Body of pancreas (tissue), 4 donors: ENCODE measurements at regions not wholly inside any gene's neighbourhood (a gene's known extent, or its start where the extent isn't known, plus 50 kb on each side); places are given as distances from the start of the nearest gene placed in this dataset.

Experiments
- POLR2A ChIP-seq, 3 donors: fragments of 450-650 bp; IDR thresholded peaks; one replicate each; pipeline ENCODE4 v1.6.1; 2016; ENCODE audit warnings: antibody characterized with exemption in 3 of 3, mild to moderate bottlenecking in 2 of 3
- TF ChIP-seq, protein P1 (sequence below), 7 experiments: fragments of 450-650 bp in 4 of 7; fragments of 200-600 bp in 3 of 7; sonication (generic) in 3 of 7; IDR thresholded peaks; one replicate each; pipeline ENCODE4 v1.5.1; 2016 to 2019; ENCODE audit warnings: antibody characterized with exemption in 7 of 7

DNA sequence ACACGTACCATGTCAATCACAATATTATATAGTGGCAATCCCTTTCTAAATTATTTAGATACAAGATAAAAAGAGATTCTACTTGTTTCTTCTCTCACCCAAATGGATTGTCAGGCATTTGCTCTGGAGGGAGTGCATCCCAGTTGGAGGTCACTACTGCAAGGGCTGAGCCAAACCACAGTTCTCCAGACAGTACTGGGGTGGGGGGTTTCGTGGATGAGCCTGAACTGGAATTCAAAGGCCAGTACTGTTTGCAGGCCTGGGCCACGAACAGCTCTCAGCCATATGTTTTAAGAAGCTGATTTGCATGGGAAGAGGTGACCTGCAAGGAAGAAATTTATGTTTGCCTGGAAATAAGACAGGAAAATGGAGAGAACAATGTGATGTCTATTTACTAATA, 314.9 kb downstream of the PMP22 start:
- TF ChIP-seq POLR2A (IDR thresholded peaks at IDR 0.05): no peak
- TF ChIP-seq, protein P1, sequence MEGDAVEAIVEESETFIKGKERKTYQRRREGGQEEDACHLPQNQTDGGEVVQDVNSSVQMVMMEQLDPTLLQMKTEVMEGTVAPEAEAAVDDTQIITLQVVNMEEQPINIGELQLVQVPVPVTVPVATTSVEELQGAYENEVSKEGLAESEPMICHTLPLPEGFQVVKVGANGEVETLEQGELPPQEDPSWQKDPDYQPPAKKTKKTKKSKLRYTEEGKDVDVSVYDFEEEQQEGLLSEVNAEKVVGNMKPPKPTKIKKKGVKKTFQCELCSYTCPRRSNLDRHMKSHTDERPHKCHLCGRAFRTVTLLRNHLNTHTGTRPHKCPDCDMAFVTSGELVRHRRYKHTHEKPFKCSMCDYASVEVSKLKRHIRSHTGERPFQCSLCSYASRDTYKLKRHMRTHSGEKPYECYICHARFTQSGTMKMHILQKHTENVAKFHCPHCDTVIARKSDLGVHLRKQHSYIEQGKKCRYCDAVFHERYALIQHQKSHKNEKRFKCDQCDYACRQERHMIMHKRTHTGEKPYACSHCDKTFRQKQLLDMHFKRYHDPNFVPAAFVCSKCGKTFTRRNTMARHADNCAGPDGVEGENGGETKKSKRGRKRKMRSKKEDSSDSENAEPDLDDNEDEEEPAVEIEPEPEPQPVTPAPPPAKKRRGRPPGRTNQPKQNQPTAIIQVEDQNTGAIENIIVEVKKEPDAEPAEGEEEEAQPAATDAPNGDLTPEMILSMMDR (IDR thresholded peaks at IDR 0.05): no peak
